HEK293 (cell line): ENCODE measurements at regions not wholly inside any gene's neighbourhood (a gene's known extent, or its start where the extent isn't known, plus 50 kb on each side); places are given as distances from the start of the nearest gene placed in this dataset.

Experiments used
- CTCF ChIP-seq: fragments of 450-650 bp; formaldehyde crosslinking; IDR thresholded peaks from 2 replicates; pipeline ENCODE4 v1.5.1; 2016; ENCODE audit warnings: missing biosample characterization, missing genetic modification characterization
- PATZ1 ChIP-seq: fragments of 450-650 bp; formaldehyde crosslinking; IDR thresholded peaks from 2 replicates; pipeline ENCODE4 v1.5.1; 2016; ENCODE audit warnings: missing biosample characterization, missing genetic modification characterization
- SCRT2 ChIP-seq: fragments of 450-650 bp; formaldehyde crosslinking; IDR thresholded peaks from 2 replicates; pipeline ENCODE4 v1.5.1; 2016; ENCODE audit warnings: missing biosample characterization, missing genetic modification characterization
- ZBTB11 ChIP-seq: fragments of 450-650 bp; formaldehyde crosslinking; conservative IDR thresholded peaks from 2 replicates; pipeline ENCODE4 v1.5.1; 2016; ENCODE audit warnings: low read depth, missing biosample characterization, missing genetic modification characterization
- ZBTB6 ChIP-seq: fragments of 450-650 bp; formaldehyde crosslinking; IDR thresholded peaks from 2 replicates; pipeline ENCODE4 v1.5.1; 2017; ENCODE audit warnings: missing biosample characterization, missing genetic modification characterization
- ZIC2 ChIP-seq: fragments of 450-650 bp; formaldehyde crosslinking; IDR thresholded peaks from 2 replicates; pipeline ENCODE4 v1.5.1; 2016; ENCODE audit warnings: missing biosample characterization, missing genetic modification characterization
- ZNF121 ChIP-seq: fragments of 450-650 bp; formaldehyde crosslinking; IDR thresholded peaks from 2 replicates; pipeline ENCODE4 v1.5.1; 2016; ENCODE audit warnings: missing biosample characterization, missing genetic modification characterization
- ZNF132 ChIP-seq: fragments of 450-650 bp; formaldehyde crosslinking; IDR thresholded peaks from 2 replicates; pipeline ENCODE4 v1.5.1; 2017; ENCODE audit warnings: missing biosample characterization, missing genetic modification characterization, borderline replicate concordance
- ZNF146 ChIP-seq: fragments of 450-650 bp; formaldehyde crosslinking; IDR thresholded peaks from 2 replicates; pipeline ENCODE4 v1.5.1; 2016; ENCODE audit warnings: missing biosample characterization, missing genetic modification characterization
- ZNF221 ChIP-seq: fragments of 450-650 bp; formaldehyde crosslinking; IDR thresholded peaks from 2 replicates; pipeline ENCODE4 v1.5.1; 2017; ENCODE audit warnings: missing biosample characterization, missing genetic modification characterization, borderline replicate concordance
- ZNF335 ChIP-seq: fragments of 450-650 bp; formaldehyde crosslinking; conservative IDR thresholded peaks from 2 replicates; pipeline ENCODE4 v1.5.1; 2016; ENCODE audit warnings: missing biosample characterization, missing genetic modification characterization
- ZNF366 ChIP-seq: fragments of 450-650 bp; formaldehyde crosslinking; conservative IDR thresholded peaks from 2 replicates; pipeline ENCODE4 v1.5.1; 2016; ENCODE audit warnings: missing biosample characterization, missing genetic modification characterization
- ZNF692 ChIP-seq: fragments of 450-650 bp; formaldehyde crosslinking; IDR thresholded peaks from 2 replicates; pipeline ENCODE4 v1.5.1; 2016; ENCODE audit warnings: missing biosample characterization, missing genetic modification characterization
- ZNF76 ChIP-seq: fragments of 450-650 bp; formaldehyde crosslinking; IDR thresholded peaks from 2 replicates; pipeline ENCODE4; 2016; ENCODE audit warnings: low read depth, missing biosample characterization, missing genetic modification characterization, borderline replicate concordance
- ZSCAN16 ChIP-seq: fragments of 450-650 bp; formaldehyde crosslinking; IDR thresholded peaks from 2 replicates; pipeline ENCODE4 v1.5.1; 2016; ENCODE audit warnings: missing biosample characterization, missing genetic modification characterization
- ZSCAN30 ChIP-seq: fragments of 450-650 bp; IDR thresholded peaks from 2 replicates; pipeline ENCODE4 v1.5.1; 2018; ENCODE audit warnings: missing biosample characterization, mild to moderate bottlenecking, missing genetic modification characterization, moderate library complexity
- TF ChIP-seq, protein P1 (sequence below): fragments of 450-650 bp; formaldehyde crosslinking; IDR thresholded peaks from 2 replicates; pipeline ENCODE4 v1.5.1; 2016; ENCODE audit warnings: missing biosample characterization, missing genetic modification characterization

DNA sequence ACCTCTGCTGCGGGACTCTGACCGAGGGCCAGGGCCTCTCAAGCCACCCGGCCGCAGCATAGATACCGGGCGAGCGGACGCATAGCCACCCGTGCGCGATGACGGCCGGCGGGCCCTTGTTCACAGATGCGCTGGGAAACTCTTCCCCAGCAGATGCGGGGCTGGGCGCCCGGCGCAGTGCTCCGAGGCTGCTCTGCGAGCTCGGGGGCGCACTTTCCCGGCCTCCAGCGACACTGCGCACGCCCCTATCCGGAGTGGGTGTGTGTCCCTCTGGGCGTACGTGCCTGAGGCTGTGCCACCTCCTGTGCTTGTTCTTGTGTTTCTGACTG, 104.7 kb upstream of the E2F8 start (continued):
- TF ChIP-seq ZNF692 (tag by site-specific recombination) (0 out of 2 replicates have a peak, but pooled peaks have one; percentile 10), ZNF76 (tag by site-specific recombination) (no peak), ZNF221 (tag by site-specific recombination) (no peak), ZBTB11 (tag by site-specific recombination) (peak; percentile 52), CTCF (tag by site-specific recombination) (peak; percentile 72; the same call in 1 of the 2 replicates), ZNF366 (tag by site-specific recombination) (no peak), ZNF132 (tag by site-specific recombination) (no peak), PATZ1 (tag by site-specific recombination) (no peak), ZSCAN16 (no peak), ZSCAN30 (tag by site-specific recombination) (no peak), ZIC2 (tag by site-specific recombination) (peak; percentile 27; the same call in 1 of the 2 replicates), SCRT2 (tag by site-specific recombination) (no peak), ZBTB6 (tag by site-specific recombination) (no peak), ZNF146 (tag by site-specific recombination) (no peak), ZNF335 (tag by site-specific recombination) (no peak), ZNF121 (tag by site-specific recombination) (no peak)
- TF ChIP-seq, protein P1, sequence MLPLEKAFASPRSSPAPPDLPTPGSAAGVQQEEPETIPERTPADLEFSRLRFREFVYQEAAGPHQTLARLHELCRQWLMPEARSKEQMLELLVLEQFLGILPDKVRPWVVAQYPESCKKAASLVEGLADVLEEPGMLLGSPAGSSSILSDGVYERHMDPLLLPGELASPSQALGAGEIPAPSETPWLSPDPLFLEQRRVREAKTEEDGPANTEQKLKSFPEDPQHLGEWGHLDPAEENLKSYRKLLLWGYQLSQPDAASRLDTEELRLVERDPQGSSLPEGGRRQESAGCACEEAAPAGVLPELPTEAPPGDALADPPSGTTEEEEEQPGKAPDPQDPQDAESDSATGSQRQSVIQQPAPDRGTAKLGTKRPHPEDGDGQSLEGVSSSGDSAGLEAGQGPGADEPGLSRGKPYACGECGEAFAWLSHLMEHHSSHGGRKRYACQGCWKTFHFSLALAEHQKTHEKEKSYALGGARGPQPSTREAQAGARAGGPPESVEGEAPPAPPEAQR (tag by site-specific recombination), result no peak
